ENCODE measurements at regions not wholly inside any gene's neighbourhood (a gene's known extent, or its start where the extent isn't known, plus 50 kb on each side); places are given as distances from the start of the nearest gene placed in this dataset.
A peak's percentile ranks its signal among the peaks of the same experiment; 100 is the strongest.

- in situ Hi-C loops (cut with HindIII; ENCODE audit: low sequenced_read_pairs), result no loop called here
- no peak for DNase-seq (ENCODE audit: low spot score)
These were observed 251.5 kb downstream of the DHX35 start for GRCh38 chr20:39213476-39214145.

- in situ Hi-C loops (cut with HindIII; ENCODE audit: low sequenced_read_pairs), result no loop called here
- no peak for DNase-seq (ENCODE audit: low spot score)
These were observed 249.1 kb downstream of the DHX35 start for GRCh38 chr20:39211060-39211748.

GRCh38 chr20:39210341-39211036, 248.3 kb downstream of the DHX35 start:
- no peak for DNase-seq (ENCODE audit: low spot score)
- in situ Hi-C loops (cut with HindIII; ENCODE audit: low sequenced_read_pairs), result no loop called here

- in situ Hi-C loops (cut with HindIII; ENCODE audit: low sequenced_read_pairs), result no loop called here
These were observed 244.9 kb downstream of the DHX35 start for GRCh38 chr20:39206899-39207564.

GRCh38 chr20:39195582-39196021, 233.5 kb downstream of the DHX35 start:
- DNase-seq (ENCODE audit: low spot score), result no peak
- in situ Hi-C loops (cut with HindIII; ENCODE audit: low sequenced_read_pairs), result no loop called here

More at GRCh38 chr20:39206899-39207564, 244.9 kb downstream of the DHX35 start:
- DNase-seq (ENCODE audit: low spot score), result peak; percentile 2

GRCh38 chr20:39190666-39191570, 228.8 kb downstream of the DHX35 start:
- no peak for DNase-seq (ENCODE audit: low spot score)
- in situ Hi-C loops (cut with HindIII; ENCODE audit: low sequenced_read_pairs), result no loop called here

GRCh38 chr20:39188266-39188765, 226.2 kb downstream of the DHX35 start:
- DNase-seq (ENCODE audit: low spot score), result no peak
- in situ Hi-C loops (cut with HindIII; ENCODE audit: low sequenced_read_pairs), result no loop called here

- in situ Hi-C loops (cut with HindIII; ENCODE audit: low sequenced_read_pairs), result no loop called here
- DNase-seq (ENCODE audit: low spot score), result no peak
These were observed 219.3 kb downstream of the DHX35 start for GRCh38 chr20:39181490-39181889.

GRCh38 chr20:39176457-39176856, 214.3 kb downstream of the DHX35 start:
- in situ Hi-C loops (cut with HindIII; ENCODE audit: low sequenced_read_pairs), result no loop called here
- no peak for DNase-seq (ENCODE audit: low spot score)

- DNase-seq (ENCODE audit: low spot score), result no peak
- in situ Hi-C loops (cut with HindIII; ENCODE audit: low sequenced_read_pairs), result no loop called here
These were observed 208.8 kb downstream of the DHX35 start for GRCh38 chr20:39170896-39171463.

- in situ Hi-C loops (cut with HindIII; ENCODE audit: low sequenced_read_pairs), result no loop called here
- no peak for DNase-seq (ENCODE audit: low spot score)
These were observed 203.0 kb downstream of the DHX35 start for GRCh38 chr20:39165099-39165498.

- DNase-seq (ENCODE audit: low spot score), result no peak
These were observed 202.5 kb downstream of the DHX35 start for GRCh38 chr20:39164642-39165041.

GRCh38 chr20:39163993-39164392, 201.8 kb downstream of the DHX35 start:
- DNase-seq (ENCODE audit: low spot score), result no peak
- in situ Hi-C loops (cut with HindIII; ENCODE audit: low sequenced_read_pairs), result no loop called here

More at GRCh38 chr20:39164642-39165041, 202.5 kb downstream of the DHX35 start:
- in situ Hi-C loops (cut with HindIII; ENCODE audit: low sequenced_read_pairs), result no loop called here

GRCh38 chr20:39161900-39162299, 199.8 kb downstream of the DHX35 start:
- DNase-seq (ENCODE audit: low spot score), result no peak

GRCh38 chr20:39155971-39156370, 193.8 kb downstream of the DHX35 start:
- in situ Hi-C loops (cut with HindIII; ENCODE audit: low sequenced_read_pairs), result no loop called here
- no peak for DNase-seq (ENCODE audit: low spot score)

More at GRCh38 chr20:39161900-39162299, 199.8 kb downstream of the DHX35 start:
- in situ Hi-C loops (cut with HindIII; ENCODE audit: low sequenced_read_pairs), result no loop called here

GRCh38 chr20:39152742-39153141, 190.6 kb downstream of the DHX35 start:
- no peak for DNase-seq (ENCODE audit: low spot score)
- in situ Hi-C loops (cut with HindIII; ENCODE audit: low sequenced_read_pairs), result no loop called here

GRCh38 chr20:39152126-39152525, 190.0 kb downstream of the DHX35 start:
- in situ Hi-C loops (cut with HindIII; ENCODE audit: low sequenced_read_pairs), result no loop called here
- no peak for DNase-seq (ENCODE audit: low spot score)

- in situ Hi-C loops (cut with HindIII; ENCODE audit: low sequenced_read_pairs), result no loop called here
- no peak for DNase-seq (ENCODE audit: low spot score)
These were observed 188.4 kb downstream of the DHX35 start for GRCh38 chr20:39150501-39150900.

All from G401 (cell line).